ENCODE measurements at regions not wholly inside any gene's neighbourhood (a gene's known extent, or its start where the extent isn't known, plus 50 kb on each side); places are given as distances from the start of the nearest gene placed in this dataset.

GRCh38 chr10:113348694-113349093 is 204.2 kb upstream of the HABP2 start:
- intact Hi-C loops (cut with micrococcal nuclease) = no loop called here
- DNase-seq (no peak), ATAC-seq (no peak)

GRCh38 chr10:113350311-113351040 is 202.4 kb upstream of the HABP2 start:
- DNase-seq = no peak
- intact Hi-C loops (cut with micrococcal nuclease) = no loop called here
- no peak for ATAC-seq

DNA sequence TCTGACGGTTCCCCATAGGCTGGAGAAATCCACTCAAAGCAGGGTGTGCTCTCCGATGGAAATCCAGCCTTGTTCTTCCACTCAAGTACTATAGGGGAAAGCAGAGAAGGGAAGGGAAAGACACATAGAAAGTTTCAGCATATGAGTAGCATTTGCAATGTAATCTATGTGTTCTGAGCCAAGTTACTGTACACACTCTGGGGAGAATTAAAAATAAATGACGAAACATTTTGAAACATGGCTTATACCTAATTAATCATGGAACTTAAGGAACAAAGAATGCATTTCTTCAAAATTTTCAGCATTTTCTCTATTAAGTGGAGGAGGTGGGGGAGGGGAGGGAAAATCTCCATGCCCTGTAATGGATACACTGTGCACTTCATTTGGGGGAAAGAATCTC is 198.1 kb upstream of the HABP2 start:
- intact Hi-C loops (cut with micrococcal nuclease) = no loop called here
- DNase-seq (no peak), ATAC-seq (no peak)

DNA sequence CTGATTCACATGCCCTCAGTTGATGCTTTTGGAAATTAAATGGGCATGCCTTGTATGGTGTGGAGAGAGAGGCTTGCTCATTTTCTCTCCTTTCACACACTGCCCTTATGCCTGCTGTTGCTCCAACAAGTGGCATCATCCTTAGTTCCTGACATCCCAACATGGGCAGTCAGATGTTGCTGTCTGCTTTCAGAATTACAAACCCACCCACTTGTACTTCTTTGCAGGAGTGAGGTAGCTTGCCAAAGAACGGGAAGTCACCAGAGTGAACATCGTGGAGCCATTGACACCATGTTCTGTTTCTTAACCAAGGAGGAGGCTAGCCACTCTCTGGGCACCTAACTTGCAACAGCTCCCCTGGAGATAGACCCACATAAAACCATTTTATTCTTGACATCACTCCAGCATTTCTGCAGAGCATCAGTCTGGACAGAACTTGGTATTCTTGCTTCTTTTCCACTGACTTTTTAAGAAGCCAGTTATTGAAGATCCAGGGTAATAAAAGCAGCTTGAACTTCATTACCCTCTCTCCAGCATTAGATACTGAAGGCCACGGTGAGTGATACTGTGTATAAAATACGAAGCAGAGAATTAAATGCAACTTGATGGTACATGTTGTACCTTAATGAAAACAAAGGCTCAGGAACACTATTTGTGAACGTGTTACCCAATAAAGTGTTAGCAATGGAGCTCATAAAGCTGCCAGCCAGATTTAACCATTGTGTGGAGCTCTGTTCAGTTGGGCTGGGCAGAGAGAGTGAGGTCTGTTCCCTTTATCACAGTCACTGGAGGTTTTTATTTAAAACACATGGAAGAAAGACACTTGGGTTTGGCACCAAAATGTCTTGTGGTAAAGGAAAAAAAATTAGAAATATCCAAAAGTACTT is 195.8 kb upstream of the HABP2 start:
- ATAC-seq = no peak
- intact Hi-C loops (cut with micrococcal nuclease) = no loop called here
- no peak for DNase-seq

DNA sequence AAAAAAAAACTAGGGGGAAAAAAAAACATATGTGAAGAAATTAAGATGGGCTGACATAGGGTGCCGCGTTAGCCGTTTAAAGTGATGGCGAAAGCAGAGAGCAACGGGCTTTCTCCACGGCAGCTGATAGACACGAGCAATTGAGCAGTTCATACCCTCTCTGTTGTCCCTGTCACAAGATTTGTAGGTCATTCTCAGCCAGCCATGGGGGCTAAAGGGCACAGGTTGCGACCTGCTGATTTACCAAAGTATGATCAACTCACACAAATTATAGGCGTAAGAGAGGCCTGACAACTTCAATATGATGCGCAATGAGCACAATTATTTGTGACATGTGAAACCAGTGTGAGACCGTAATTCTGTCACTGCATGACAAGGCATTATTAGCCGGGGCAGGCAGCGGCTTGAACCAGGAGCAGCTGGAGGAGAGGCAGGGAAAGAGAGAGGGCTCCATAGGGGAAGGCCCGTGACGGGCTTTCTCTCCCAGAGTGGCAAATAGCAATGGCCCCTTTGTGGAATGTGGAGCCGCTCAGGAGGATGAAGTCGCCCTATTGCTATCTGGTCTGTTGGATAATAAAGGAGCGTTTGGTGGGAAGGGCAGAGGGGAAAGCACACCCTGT is 195.1 kb upstream of the HABP2 start:
- ATAC-seq (no peak), DNase-seq (no peak)
- intact Hi-C loops (cut with micrococcal nuclease) = no loop called here

DNA sequence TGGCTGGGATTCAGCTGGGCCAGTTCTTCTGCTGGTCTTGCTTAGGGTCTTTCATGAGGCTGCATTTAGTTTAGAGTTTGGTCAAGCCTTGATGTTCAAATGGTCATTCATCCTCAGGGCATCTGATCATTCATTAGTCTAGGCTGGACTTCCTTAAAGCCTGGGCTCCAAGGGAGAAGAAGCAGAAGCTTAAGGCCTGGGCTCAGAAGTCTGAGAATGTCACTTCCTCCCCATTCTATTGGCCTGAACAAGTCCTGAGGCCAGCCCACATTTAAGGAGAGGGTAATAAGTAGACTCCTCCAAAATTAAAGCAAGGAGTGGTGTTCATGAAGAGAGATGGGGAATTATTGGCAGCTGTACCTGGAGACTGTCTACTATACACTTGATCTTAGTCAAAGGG is 193.2 kb upstream of the HABP2 start:
- intact Hi-C loops (cut with micrococcal nuclease) = no loop called here
- ATAC-seq (no peak), DNase-seq (no peak)

DNA sequence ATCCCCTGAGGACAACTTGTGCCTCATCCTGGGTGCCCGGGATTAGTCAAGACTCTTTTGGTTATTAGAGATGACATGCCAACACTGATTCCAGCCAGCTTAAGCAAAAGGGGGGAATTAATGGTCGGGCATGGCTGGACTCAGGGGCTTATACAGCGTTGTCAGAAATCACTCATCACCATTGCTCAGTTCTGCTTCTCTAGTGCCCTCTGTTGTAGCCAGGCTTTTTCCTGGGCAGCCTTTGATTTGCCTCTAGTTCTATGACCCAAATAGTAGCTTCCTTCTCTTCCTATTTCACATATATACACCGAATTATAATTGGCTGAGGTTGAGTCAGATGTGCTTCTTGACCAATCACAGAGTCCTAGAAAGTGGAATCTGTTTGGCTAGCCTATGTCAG is 192.0 kb upstream of the HABP2 start:
- ATAC-seq = no peak
- no peak for DNase-seq

DNA sequence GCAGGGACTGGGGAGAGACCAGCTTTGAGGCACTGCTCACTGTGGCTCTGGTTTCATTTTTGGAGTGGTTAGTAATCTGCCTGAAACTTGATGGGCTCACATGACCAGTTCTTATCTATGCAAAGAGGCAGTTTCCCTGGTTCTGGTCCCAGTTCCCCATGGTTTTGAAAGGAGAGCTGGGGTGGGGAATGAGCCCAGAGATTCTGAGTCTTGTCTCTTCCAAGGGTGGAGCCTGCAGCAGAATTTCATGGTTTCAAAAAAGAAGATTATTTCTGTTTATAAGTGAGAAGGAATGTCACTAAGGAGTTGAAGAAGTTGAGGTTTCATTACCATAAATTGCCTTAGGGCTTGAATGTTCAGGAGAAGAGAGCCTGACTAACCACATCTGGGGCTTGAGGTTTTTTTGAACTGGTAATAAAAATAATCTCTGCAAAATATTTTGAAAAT is 190.2 kb upstream of the HABP2 start:
- no peak for DNase-seq
- intact Hi-C loops (cut with micrococcal nuclease) = no loop called here

More for the DNA sequence above, 192.0 kb upstream of the HABP2 start:
- intact Hi-C loops (cut with micrococcal nuclease) = no loop called here

DNA sequence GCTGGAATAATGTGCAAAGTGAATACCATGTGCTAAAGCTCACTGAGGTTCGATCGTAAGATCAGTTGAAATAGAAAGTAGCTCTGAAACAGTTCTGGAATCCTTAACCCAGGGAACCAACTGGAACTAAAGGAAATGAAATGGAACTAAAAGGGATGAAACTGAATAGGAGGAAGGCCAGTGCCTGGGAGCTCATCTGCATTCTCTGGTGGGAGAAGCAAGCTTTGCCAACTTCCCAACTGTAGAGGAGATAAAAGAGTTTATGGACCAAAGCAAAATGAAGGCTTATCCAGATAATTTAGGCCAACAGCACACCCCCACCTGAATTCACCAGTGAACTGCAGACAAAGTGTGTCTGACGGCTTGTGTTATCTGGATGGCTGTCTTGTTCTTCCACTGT is 188.6 kb upstream of the HABP2 start:
- intact Hi-C loops (cut with micrococcal nuclease) = no loop called here
- DNase-seq (no peak), ATAC-seq (no peak)

More for the DNA sequence above, 190.2 kb upstream of the HABP2 start:
- peak; percentile 90 for ATAC-seq

- intact Hi-C loops (cut with micrococcal nuclease) = no loop called here
- ATAC-seq = no peak
- DNase-seq = no peak
These were observed 184.0 kb upstream of the HABP2 start for GRCh38 chr10:113368666-113369364.

GRCh38 chr10:113369365-113369694 is 183.5 kb upstream of the HABP2 start:
- DNase-seq (no peak), ATAC-seq (no peak)
- intact Hi-C loops (cut with micrococcal nuclease) = no loop called here

DNA sequence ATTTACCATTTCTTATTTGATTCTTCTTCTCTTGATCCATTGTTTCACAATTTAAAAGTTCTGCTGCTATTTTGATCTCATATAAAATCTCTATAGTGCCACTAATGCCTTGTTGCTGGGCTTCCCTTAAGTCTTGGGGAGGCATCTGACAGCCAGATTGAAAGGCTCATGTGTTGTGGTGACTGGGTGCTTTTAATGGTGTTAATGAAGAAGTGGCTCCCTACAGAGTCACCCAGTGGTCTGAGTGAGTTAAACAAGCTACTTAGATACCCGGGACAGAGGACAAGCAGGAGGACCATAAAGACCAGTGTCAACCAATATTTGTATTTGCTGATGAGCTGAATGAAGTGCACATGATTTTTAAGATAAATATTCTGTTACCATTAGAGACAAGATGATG is 176.4 kb upstream of the HABP2 start:
- no peak for DNase-seq
- ATAC-seq = no peak
- intact Hi-C loops (cut with micrococcal nuclease) = no loop called here

DNA sequence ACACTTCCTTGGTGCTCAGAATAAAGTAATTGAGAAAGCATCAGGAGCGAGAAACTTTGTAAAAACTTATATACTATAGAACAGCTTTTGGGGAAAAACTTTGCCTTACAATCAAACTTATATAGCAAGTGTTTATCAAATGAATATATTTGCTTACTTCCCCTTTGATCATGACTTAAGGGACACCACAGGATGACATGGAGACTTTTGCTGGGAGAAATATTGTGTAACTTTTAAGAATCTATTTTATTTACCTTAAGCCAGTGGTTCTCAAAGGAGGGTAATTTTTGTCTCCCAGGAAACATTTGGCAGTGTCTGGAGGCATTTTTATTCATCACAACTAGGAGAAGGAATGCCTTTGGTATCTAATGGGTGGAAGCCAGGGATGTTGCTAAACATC is 173.8 kb upstream of the HABP2 start:
- DNase-seq (no peak), ATAC-seq (no peak)
- intact Hi-C loops (cut with micrococcal nuclease) = no loop called here

- no peak for DNase-seq
- intact Hi-C loops (cut with micrococcal nuclease) = loop anchor here (10.0 kb wide), 3 partner anchors 257 to 807 kb away; no protein-coding TSS in a partner anchor
- no peak for ATAC-seq
These were observed 171.4 kb upstream of the HABP2 start for GRCh38 chr10:113381416-113381815.

DNA sequence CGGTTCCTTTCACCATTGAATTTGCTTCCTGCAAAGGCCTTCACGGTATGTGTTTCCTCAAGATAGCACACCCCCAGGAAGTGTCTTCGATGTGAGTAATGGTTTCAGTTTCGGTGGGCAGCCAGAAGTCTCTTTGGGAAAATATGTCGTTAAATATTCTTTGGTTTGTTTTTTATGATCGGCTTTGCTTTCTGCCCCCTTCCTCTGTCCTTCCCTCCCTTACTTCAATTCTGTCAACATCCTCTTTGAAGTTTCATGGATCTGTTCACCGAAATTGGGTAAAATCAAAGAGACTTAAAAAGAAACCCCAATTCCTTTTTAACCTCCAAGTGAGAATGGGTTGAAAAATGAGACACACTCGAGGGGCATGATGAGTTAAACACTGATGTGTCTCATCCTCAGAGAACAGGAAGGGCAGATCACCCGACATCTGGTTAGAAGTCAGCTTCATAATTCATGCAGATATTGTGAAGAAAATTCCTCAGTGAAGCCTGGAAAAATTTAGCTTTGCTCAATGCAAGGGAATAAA is 170.8 kb upstream of the HABP2 start:
- ATAC-seq (peak; percentile 18), DNase-seq (no peak)
- intact Hi-C loops (cut with micrococcal nuclease) = loop anchor here (10.0 kb wide), 3 partner anchors 257 to 807 kb away; no protein-coding TSS in a partner anchor

GRCh38 chr10:113382691-113383090 is 170.2 kb upstream of the HABP2 start:
- intact Hi-C loops (cut with micrococcal nuclease) = loop anchor here (10.0 kb wide), 3 partner anchors 258 to 808 kb away; no protein-coding TSS in a partner anchor
- ATAC-seq = no peak
- no peak for DNase-seq

DNA sequence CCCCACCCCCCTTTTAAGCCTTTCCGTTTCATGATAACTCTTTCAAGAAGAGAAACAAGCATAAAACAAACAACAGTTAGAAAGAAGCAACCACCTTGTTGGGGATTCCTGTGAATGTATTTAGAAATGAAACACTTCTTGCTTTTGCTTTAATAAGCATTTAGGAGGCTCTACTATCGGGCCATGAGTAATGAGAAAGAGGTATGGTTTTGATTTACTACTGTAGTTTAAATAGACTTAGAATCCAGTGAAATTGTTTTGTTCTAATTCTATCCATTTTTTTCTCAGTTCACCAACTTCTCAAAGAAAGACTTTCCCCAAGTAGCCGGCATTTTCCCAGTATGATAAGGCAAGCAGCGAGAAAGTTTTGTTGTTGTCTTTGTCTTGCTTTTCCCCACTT is 168.7 kb upstream of the HABP2 start:
- ATAC-seq = no peak
- no peak for DNase-seq
- intact Hi-C loops (cut with micrococcal nuclease) = loop anchor here (10.0 kb wide), 3 partner anchors 259 to 809 kb away; no protein-coding TSS in a partner anchor

DNA sequence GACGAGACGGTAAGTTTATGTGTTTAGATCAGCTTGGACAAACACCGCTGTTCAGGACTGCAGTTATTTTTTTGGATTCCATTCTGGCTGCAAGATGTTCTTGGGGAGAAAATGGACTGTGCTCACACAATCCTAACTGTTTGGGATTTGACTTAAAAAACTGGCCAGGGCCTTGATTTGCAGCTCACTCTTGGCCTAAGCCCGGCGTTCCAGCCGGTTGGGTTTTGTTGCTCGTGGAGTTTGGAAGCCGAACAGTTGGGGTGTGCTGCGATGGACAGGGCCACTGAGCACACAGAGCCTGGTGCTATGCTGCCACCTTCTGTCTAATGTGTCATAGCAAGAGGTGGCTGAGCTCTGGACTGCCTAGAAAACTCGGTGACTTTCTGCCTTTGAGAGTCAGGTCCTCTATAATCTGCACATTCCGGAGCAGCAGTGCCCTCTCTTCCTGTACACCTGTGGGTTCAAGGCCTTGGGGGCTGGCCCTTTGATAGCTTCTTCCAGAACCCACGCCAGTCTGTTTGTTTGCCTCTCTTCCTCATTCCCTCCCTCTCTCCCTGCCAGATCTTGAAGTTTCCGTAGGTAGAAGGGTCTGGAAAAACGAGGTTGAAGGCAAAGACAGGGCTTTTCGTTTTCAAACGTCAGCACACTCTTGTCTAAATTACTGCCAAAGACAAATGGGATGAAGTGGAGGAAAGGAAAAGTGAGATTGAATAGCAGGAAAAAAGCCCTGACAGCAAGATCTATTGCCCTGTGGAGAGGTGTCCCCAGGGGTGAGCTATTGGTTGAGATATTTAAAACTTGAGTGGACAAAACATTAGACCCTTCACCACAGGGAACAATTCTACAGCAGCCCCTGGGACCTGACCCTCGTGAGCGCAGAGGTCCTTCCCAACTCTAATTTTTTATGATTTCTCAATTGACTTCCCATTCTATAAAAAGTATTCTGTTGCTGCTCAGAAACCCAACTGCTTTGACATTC is 167.5 kb upstream of the HABP2 start:
- ATAC-seq = peak; percentile 98
- intact Hi-C loops (cut with micrococcal nuclease) = loop anchor here (10.0 kb wide), 3 partner anchors 261 to 811 kb away; no protein-coding TSS in a partner anchor
- DNase-seq = peak; percentile 88
